Amniotic stem cell (primary cell): ENCODE measurements at regions not wholly inside any gene's neighbourhood (a gene's known extent, or its start where the extent isn't known, plus 50 kb on each side); places are given as distances from the start of the nearest gene placed in this dataset.
"Not testable (repeated sequence)": the region's sequence is repeated elsewhere in the genome, so short reads cannot be mapped to it uniquely, and the experiment has no call there.

Experiments
- DNase-seq: peaks from one replicate; lab custom pipeline; 2025; lab: John Stamatoyannopoulos, UW

DNA sequence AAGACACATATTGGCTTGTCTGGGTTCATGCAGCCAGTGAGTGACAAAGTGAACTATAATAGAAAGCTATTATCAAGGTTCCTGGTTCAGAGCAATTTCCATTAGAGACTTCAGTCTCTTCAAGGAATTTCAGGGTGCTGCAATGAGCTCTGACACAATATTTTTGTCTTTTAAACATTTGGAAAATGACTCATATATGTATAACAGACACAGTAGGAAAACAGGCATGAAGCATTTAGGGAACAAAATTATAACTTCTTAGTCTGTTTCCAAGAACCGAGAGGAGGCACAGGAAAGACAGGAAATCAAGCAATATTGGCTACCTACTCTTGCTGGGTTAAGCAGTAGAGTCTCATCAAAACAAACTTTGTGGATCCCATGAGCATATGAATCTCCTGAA is 170.4 kb downstream of the PTPRC start:
- no peak for DNase-seq

DNA sequence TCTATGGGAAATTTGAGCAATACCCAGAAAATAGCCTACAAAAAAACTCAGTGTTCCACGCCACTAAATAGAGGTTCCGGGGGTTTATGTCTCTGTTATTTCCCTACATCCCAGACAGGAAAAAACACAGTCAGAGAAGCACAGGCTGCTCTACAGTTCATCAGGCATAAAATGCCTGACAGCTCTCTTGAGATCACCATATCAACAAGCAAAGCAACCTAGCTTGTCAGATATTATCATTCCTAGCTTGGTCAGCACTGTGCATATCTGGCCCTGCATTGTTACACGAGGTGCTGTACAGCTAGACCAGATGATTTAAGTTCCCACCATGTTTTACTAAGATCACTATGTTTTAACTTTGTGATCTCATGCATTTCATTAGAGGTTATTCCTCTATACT is 172.6 kb downstream of the PTPRC start:
- DNase-seq, result no peak

DNA sequence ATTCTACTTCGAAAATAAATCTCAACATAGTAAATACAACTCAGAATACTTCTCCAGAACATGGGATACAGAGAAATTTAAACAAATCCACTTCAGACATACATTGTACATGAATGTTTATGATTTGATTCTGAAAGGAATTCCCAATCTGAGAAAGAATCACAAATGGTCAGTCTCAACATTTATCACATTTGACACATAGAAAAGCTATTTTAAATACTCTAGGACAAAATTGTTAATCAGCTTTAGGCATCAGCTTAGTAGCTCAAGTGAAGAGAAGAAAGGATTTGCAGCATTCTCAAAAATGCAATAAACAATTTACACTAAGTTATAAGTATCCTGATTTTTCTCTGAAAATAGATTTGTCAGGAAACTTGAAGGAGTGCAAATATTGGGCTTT is 184.8 kb downstream of the PTPRC start:
- DNase-seq, result no peak

DNA sequence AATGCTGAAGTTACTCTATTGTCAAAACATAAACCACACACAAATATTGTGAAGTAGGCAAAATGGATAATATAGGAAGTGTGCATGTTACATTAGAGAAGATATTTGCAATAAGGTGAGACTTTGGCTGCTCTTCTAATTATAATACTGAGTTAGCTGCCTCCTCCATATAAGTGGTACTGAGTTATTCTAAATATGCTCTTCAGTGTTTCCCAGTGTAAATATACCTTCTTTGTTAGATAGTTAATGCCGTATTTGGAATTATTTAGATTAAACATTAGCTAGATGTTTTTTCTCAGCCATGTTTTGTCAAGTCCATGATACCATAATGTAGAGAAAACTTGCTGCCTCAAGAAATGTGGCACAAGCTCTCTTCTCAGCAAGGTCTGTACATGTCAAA is 186.4 kb downstream of the PTPRC start:
- no peak for DNase-seq

DNA sequence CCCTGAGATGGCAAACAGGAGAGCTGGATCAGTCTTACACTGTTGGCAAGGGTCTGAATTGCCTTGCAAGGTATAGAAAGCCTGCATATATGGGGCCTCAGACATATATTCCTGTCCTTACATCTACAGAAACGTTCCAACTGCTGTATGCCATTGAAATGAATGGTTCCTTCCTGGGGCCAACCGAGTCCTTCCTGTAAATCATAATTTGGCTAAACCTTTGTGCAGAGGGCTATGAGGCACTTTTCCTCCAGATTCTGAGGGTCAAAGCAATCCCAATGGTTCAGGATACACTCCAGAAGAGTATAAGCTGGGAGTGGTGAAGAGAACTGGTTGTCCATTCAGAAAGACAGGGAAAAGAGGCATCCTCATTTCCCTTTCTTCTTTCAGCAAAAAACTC is 190.5 kb downstream of the PTPRC start:
- no peak for DNase-seq

DNA sequence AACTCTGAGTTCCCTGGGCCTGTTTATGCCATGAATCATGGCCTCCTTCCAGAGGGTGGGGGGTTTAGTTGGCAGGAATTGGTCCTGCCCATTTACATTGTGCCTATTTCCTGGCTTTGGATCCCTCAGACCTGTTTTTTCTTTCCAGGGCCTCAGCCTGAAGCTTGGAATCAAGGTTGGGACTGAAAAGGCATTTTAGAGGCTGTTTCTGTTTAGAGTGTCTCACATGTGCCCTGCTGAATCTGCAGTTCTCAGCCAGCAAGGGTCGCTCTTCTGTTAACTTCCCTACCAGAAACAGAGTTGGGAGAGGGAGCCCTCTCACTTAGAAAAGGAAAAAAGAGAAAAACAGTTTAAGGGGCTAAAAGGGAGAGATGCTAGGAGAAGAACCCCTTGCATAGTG is 191.1 kb downstream of the PTPRC start:
- no peak for DNase-seq

DNA sequence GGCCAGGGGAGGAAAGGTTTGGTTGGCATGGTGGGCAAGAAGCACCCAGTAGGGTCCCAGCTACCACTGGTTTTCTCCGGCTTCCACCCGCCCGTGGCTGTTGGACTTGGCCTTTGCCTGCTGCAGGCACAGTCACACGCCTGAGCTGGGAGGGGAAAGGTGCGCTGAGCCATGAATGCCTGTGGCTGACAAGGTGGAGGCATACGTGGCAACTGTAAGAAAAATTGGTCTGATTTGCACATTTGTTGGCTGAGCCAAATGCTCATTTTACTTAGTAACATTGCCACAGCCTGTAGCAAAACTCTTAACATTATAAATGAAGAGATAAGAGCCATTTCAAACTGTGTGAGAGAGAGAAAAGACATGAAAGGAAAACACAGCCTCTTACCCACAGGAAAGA is 191.6 kb downstream of the PTPRC start:
- no peak for DNase-seq

DNA sequence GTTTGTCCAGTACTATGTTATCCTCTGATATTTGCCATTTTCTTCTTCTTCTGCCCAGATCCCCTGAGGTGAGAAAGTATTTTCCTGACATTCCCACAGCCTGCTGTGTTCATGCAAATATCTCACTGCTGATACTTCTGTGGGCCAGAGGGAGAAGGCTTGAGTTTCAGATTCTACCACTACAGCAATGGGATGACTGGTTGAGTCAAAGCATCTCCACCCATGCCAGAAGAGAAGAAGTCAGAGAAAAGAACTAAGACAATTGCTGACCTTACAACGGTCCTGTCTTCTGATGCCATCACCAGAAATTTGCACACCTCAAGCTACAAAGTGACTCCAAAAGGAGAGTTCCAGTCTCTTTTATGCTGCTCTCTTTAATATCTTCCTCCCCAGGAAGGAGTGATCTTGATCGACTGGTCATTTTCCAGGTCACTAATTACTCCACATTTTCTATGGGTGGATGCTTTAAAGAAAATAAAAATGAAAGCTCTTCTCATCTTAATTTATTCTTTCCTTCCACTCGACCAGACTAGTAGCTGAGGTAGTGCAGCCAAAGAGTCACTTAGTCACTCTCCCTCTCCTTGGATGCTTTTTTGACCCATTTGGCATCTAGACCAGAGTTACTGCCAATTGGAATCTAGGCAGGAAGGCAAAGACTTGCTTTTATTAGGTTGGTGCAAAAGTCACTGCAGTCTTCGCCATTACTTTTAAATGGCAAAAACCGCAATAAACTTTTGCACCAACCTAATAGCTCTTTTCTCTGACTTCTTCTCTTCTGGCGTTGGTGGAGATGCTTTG is 195.1 kb downstream of the PTPRC start:
- no peak for DNase-seq

DNA sequence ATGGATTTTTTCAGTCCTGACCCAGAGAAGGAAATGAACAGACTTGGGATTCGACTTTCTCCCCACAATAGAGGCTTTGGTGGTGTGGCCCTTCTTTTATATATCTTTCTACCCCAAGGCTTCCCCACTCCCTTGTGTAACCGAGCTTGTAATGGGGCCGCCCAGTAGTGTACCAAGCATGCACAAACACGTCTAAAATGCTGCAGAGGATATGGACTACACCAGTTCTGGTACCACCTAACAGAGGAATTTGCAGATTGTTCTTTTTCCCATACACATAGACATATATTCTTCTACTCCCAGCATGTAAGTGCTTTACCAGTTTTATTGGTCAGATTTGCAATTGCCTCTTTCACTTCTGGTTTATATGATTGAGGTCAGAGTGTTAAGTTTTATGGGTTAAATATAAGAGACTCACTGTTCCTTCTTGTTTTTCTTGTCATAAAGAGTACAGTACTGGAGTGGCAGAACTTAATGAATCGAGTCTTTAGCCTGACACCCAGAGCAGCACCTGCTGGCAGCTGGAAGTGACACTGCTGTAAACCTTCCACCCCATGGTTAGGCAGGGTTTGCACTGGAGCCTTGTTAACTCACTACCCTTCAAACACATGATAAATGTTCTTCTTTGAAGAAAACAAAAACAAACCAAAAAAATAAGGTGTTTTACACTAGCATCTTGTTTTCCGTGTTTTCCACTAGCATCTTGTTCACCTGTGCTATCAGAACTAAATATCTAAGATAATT is 198.6 kb downstream of the PTPRC start:
- DNase-seq, result no peak

DNA sequence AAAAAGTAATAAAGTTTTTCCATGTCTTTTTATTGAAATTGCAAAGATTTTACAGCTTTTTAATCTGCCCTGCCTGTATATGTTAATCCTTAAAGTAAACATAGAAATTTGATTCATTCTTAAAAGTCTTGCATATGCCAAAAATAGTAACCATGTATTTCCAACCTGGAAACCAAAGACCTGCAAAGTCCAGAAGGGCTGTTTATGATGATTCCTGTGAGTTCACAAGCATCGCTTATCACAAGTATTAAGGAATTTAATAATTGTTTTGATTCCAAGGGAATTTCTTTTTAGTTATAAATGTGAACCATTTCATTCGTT is 199.1 kb downstream of the PTPRC start:
- no peak for DNase-seq

DNA sequence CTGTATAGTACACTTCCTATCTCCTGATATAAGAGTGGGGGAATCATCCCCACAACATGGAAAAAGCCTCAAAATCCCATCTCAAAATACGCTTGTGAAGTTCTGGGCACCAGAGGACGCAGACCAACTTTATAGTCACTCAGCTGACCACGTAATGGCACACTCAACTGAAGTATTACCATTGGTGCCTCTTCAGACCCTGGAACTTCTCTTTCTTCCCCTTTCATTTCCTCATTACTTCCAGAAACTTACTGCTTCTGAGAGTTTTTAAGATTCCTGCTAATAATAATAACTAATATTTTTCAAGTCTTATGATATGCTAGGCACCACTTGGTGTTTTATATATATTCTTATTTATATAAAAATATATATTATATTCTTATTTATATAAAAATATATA is 202.6 kb downstream of the PTPRC start:
- DNase-seq, result no peak

DNA sequence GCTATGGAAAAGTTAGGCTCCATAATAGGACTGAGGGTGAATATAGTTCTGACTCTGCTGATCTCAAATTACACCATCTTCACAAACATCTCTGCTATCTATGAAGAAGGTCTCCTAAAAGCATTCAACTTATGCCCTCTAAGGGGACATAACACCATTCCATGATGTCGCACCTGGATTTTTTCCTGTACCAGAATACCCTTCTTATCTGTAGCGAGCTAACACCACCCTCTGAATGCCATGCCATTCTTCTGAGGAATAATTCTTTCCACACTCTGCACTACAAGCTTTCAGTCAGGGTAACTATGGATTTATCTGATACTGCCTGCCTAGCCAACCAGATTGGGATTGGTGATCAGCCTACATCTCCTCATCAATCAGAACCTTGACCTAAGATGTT is 203.8 kb downstream of the PTPRC start:
- DNase-seq, result no peak

DNA sequence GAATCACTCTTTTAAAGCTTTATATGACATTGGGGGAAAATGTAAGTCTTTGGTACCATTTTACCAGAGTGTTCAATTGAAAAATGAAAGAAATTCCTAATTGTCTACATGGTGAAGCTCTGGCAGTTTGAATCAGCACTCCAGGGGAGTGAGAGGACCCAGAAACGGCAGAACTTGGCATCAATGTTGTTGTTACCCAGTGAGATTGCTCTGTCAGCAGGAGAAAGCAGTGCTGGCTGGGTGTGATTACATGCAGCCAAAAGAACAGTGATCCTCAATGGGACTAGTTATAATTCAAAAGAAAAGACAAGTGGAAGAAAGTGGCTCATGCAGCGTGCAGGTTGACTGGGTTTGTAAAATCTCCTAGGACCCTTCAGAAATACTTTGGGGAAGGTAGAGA is 206.4 kb downstream of the PTPRC start:
- no peak for DNase-seq

DNA sequence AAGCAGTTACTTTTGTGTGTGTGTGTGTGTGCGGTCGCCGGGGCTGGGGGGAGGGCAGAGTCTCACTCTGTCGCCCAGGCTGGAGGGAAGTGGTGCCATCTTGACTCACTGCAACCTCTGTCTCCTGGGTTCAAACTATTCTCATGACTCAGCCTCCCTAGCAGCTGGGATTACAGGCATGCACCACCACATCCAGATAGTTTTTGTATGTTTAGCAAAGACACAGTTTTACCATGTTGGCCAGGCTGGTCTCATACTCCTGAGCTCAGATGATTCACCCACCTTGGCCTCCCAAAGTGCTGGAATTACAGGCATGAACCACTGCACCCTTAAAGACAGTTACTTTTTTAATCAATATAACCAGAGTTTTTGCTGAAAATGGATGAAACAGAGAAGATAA is 207.0 kb downstream of the PTPRC start:
- no peak for DNase-seq

DNA sequence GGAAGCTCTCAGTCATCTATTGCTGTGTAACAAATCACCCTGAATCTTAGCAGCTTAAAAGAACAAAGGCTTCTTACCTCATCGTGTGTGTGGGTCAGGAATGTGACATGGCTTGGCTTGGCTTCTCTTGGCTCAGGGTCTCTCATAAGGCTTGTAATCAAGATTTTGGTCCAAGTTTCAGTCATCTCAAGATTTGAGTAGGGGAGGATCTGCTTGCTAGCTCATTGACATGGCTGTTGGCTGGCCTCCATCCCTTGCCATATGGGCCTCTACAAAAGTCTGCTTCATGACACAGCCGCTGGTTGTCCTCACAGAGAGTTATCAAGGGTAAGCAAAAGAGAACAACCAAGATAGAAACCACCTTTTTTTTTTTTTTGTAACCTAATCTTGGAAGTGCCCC is 207.7 kb downstream of the PTPRC start:
- no peak for DNase-seq

DNA sequence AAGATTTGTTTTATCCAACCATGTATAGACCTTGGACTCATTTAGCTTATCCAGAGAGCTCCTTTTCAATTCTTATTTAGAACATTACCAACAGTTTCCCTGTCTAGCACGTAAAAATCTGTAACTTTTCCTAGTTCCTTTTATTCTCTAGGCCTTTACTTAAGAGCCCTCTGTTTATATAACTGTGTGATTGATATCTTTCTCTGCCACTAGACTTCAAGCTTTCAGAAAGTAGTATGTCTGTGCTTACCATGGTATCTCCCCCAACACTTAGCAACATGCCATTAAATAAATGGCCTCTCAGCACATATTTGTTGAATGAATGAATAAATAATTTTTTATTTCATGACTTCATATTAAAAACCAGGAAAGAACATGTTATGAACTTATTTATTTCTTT is 209.4 kb downstream of the PTPRC start:
- DNase-seq, result no peak

DNA sequence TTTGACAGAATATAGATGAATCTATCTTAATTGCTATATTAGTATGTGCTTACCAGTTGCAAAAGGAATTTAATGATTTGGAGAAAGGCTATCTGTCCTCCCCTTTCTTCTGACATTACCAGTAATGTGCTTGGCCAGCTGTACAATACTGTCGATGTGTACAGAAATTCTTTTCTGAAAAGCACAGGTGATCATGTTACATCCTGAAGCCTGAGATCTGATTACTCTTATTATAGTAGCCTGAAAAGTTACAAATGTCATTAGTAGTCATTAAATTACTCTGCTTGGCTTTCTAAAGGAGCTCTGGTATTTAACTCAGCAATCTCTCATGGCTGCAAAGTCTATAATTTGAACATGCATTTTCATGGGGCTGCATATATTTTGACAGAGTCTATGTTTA is 209.8 kb downstream of the PTPRC start:
- DNase-seq, result no peak

DNA sequence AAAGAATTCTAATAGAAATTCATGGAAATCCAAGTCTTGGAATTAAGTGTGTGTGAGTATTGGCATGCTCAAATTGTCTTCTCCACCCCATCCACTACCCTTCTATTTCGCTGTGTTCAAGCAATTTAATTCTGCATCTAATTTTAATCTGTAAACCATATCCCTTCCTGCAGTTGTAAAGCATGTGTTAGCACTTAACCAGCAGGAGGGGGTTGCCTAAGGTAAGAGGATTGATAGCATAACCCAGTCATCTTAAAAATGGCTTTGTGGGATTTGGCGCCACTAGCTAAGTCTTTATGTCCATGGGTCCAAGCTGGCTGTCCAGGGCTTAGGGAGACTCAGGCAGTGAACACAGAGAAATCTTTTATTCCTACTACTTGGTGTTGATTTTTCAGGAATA is 210.3 kb downstream of the PTPRC start:
- DNase-seq, result no peak

DNA sequence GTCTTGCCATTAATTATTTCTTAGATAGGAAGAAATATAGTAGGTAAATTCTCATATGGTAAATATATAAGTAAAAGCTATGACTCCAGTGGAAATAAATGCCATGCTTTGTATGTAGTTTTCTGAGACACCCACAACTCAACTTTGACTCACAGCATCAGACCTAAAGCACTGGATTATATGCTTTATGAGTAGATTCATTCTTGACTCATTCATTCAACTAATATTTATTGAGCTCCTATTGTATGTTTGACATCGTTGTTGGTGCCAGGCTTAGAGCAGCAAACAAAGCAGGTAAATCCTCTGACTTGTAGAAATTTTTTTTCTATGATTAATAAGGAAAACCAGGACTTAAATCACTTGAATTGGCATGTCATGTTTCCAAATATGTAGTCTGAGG is 211.4 kb downstream of the PTPRC start:
- DNase-seq, result no peak

DNA sequence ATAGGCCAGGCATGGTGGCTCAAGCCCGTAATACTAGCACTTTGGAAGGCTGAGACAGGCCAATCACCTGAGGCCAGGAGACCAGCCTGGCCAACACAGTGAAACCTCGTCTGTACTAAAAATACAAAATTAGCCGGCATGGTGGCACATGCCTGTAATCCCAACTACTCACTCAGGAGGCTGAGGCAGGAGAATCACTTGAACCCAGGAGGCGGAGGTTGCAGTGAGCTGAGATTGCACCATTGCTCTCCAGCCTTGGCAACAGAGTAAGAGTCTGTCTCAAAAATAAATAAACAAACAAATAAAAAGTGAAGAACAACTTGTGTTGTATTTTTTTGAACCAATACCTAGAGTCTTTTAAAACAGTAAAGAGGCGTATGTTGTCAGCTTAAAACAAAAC is 212.1 kb downstream of the PTPRC start:
- not testable (repeated sequence) for DNase-seq

DNA sequence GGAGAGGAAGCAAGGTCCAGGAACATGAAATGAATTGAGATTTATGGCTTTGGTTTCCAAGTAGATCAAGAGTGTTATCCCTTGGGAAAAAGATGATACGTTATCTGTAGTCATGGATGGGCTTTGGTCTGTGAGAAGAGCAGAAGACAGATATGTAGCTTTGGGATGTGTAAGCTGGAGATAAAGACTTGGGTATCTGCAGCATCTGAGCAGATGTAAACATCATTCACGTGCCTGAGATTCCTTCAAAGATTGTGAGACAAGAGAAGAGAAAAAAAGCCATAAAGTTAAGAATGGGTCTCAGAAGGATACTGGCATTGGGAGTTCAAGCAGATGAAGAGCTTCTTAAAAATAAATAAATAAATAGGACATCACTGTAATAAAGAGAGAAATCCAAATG is 217.8 kb downstream of the PTPRC start:
- DNase-seq, result no peak

DNA sequence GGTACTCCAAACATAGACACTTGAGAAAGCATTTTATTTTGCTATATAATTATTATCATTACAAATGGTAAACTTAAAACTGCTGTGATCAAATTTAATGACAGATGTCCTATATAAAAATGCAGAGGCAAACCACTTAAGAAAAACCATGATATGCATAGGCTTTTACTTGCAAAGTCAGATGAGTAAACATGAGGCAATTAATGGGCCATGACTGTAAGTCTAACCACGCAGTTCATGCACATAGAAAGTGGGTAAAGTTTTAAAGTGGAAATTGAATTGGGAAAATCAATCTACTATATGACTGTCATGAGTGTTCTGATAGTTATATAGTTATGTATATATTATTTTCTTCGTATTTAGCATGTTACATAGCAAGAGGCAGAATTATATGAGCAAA is 219.2 kb downstream of the PTPRC start:
- no peak for DNase-seq

DNA sequence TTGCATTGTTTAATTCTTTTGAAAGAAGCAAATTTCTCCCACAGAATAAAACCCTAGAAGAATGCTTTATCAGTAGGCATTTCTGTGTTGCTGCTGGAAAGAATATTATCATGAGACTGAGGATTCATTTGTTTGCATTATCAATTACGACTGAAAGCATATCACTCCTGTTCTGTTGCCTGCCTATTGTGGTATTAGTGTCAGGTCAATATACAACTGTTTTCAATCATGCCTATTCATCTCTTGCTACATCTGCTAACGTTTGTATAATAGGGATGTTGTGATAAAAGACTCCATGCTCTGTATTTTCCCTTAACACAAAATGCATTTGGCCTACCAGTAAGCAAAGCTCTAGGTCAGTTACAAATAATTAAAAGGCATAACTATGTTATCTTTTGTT is 221.5 kb downstream of the PTPRC start:
- no peak for DNase-seq

DNA sequence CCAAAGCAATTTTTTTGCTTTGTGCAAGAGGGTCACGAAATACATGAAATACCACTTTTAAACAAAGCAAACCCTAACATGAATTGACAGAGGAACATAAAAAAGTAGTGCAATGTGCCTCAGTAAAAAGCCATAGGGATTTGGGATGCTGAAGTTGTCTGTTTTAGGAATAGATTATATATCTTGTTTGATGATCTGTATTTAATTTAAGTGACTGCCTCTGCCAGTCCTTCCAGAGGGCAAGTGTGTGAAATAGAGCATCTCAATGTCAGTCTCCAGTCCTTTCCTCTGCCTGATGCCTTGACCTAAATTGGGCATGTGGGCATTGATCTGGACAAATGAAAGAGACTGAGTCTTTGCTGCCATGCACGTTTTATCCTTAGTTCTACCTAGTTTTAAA is 222.8 kb downstream of the PTPRC start:
- no peak for DNase-seq
